ENCODE measurements at regions not wholly inside any gene's neighbourhood (a gene's known extent, or its start where the extent isn't known, plus 50 kb on each side); places are given as distances from the start of the nearest gene placed in this dataset.

- Histone ChIP-seq H3K9me3 (no peaks in the 10 kb centered on the region), H3K4me3 (no peak overlapping the region), H3K4me1 (peaks cover 0 to 4% of the 10 kb centered on the region in 2 donors), H3K27me3 (no peaks in the 10 kb centered on the region), H3K27ac (no peak overlapping the region), H3K36me3 (no peaks in the 10 kb centered on the region)
- TF ChIP-seq CTCF (IDR thresholded peaks at IDR 0.05): no peak
- DNase-seq (ENCODE audit: low spot score): no peak
These were observed 224.1 kb downstream of the BTG1 start for GRCh38 chr12:91921555-91921954.

GRCh38 chr12:91920741-91921140 is 224.9 kb downstream of the BTG1 start:
- Histone ChIP-seq H3K4me3 (no peak overlapping the region), H3K27ac (no peak overlapping the region), H3K36me3 (no peaks in the 10 kb centered on the region), H3K27me3 (no peaks in the 10 kb centered on the region), H3K4me1 (peaks cover 0 to 4% of the 10 kb centered on the region in 2 donors), H3K9me3 (no peaks in the 10 kb centered on the region)
- no peak for DNase-seq (ENCODE audit: low spot score)
- no peak for TF ChIP-seq CTCF (IDR thresholded peaks at IDR 0.05)

- peaks cover 0 to 4% of the 10 kb centered on the region in 2 donors for H3K4me1 ChIP-seq
- no peak overlapping the region for H3K27ac ChIP-seq
- DNase-seq (ENCODE audit: low spot score): no peak
- no peaks in the 10 kb centered on the region for H3K36me3 ChIP-seq
- H3K4me3 ChIP-seq: no peak overlapping the region
- no peaks in the 10 kb centered on the region for H3K9me3 ChIP-seq
- TF ChIP-seq CTCF (IDR thresholded peaks at IDR 0.05): no peak
- no peaks in the 10 kb centered on the region for H3K27me3 ChIP-seq
These were observed 225.4 kb downstream of the BTG1 start for GRCh38 chr12:91920276-91920675.

- Histone ChIP-seq H3K9me3 (no peaks in the 10 kb centered on the region), H3K4me3 (no peak overlapping the region), H3K36me3 (no peaks in the 10 kb centered on the region), H3K4me1 (peaks cover 0 to 4% of the 10 kb centered on the region in 2 donors), H3K27me3 (no peaks in the 10 kb centered on the region), H3K27ac (no peak overlapping the region)
- TF ChIP-seq CTCF (IDR thresholded peaks at IDR 0.05): no peak
- no peak for DNase-seq (ENCODE audit: low spot score)
These were observed 227.2 kb downstream of the BTG1 start for GRCh38 chr12:91918431-91918830.

- DNase-seq (ENCODE audit: low spot score): no peak
- Histone ChIP-seq H3K4me3 (no peak overlapping the region), H3K9me3 (no peaks in the 10 kb centered on the region), H3K36me3 (no peaks in the 10 kb centered on the region), H3K27ac (no peak overlapping the region), H3K27me3 (no peaks in the 10 kb centered on the region), H3K4me1 (no peaks in the 10 kb centered on the region)
- TF ChIP-seq CTCF (IDR thresholded peaks at IDR 0.05): no peak
These were observed 230.9 kb downstream of the BTG1 start for GRCh38 chr12:91914701-91915100.

- DNase-seq (ENCODE audit: low spot score): no peak
- Histone ChIP-seq H3K4me3 (no peak overlapping the region), H3K27me3 (no peaks in the 10 kb centered on the region), H3K27ac (no peak overlapping the region), H3K36me3 (no peaks in the 10 kb centered on the region), H3K4me1 (no peaks in the 10 kb centered on the region), H3K9me3 (no peaks in the 10 kb centered on the region)
- TF ChIP-seq CTCF (IDR thresholded peaks at IDR 0.05): no peak
These were observed 232.0 kb downstream of the BTG1 start for GRCh38 chr12:91913651-91914050.

Measured in right atrium auricular region (tissue), 2 donors.